Adrenal gland (tissue), 5 donors: ENCODE measurements at regions not wholly inside any gene's neighbourhood (a gene's known extent, or its start where the extent isn't known, plus 50 kb on each side); places are given as distances from the start of the nearest gene placed in this dataset.

Experiments
- POLR2A ChIP-seq, 2 donors: fragments of 450-650 bp; IDR thresholded peaks; one replicate each; pipeline ENCODE4 v1.6.1; 2017; ENCODE audit warnings: antibody characterized with exemption in 2 of 2, mild to moderate bottlenecking in 2 of 2, moderate library complexity in 1 of 2
- TF ChIP-seq, protein P1 (sequence below), 6 experiments: fragments of 450-650 bp in 4 of 6; fragments of 200-600 bp in 2 of 6; sonication (generic) in 1 of 6; IDR thresholded peaks; 1 replicate in 5 of 6; 2 replicates in 1 of 6; pipeline versions ENCODE4 v1.5.1 to v1.8.0; 2016 to 2021; ENCODE audit warnings: antibody characterized with exemption in 6 of 6, mild to moderate bottlenecking in 2 of 6, moderate library complexity in 1 of 6
- donor health status: DM: no; HTN: no; CAD: no.

DNA sequence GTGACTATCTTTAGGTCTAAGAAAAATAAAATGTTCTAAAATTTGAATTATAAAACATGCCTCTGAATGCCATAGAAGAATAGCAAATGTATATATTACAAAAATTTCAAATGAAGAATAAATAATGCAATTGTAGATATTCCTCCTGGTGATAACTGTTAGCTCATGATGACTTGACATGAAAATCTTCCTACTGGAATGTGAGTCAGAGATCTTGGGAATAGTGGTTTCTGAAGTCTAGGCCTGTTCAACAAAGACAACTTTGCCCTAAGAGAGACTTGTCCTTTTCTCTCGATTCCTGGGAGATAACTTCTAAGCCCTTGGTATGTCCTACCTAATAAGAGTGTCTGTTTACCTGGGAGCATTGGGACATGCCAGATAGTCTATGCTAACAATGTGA lies 746.3 kb upstream of the RIOK2 start:
- TF ChIP-seq POLR2A (IDR thresholded peaks at IDR 0.05): no peak
- TF ChIP-seq, protein P1, sequence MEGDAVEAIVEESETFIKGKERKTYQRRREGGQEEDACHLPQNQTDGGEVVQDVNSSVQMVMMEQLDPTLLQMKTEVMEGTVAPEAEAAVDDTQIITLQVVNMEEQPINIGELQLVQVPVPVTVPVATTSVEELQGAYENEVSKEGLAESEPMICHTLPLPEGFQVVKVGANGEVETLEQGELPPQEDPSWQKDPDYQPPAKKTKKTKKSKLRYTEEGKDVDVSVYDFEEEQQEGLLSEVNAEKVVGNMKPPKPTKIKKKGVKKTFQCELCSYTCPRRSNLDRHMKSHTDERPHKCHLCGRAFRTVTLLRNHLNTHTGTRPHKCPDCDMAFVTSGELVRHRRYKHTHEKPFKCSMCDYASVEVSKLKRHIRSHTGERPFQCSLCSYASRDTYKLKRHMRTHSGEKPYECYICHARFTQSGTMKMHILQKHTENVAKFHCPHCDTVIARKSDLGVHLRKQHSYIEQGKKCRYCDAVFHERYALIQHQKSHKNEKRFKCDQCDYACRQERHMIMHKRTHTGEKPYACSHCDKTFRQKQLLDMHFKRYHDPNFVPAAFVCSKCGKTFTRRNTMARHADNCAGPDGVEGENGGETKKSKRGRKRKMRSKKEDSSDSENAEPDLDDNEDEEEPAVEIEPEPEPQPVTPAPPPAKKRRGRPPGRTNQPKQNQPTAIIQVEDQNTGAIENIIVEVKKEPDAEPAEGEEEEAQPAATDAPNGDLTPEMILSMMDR (IDR thresholded peaks at IDR 0.05): no peak
